ENCODE measurements at regions not wholly inside any gene's neighbourhood (a gene's known extent, or its start where the extent isn't known, plus 50 kb on each side); places are given as distances from the start of the nearest gene placed in this dataset.

DNA sequence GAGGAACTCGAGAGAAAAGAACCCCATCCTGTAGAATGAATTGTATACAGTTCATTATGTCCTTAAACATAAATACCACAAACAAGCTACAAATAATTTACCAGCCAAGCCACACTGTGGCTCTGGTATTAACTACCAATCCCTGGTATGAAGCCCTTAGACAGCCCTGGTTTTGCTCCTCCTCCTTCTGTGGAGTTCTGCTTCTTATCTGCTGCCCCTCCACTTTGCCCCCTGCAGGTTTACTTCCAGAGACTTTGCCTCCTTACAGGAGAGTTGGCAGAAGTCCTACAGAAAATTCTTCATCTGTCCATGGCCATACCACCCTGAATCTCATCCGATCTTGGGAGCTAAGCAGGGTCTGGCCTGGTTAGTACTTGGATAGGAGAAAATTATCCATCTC is 219.8 kb downstream of the ACTL7B start:
- no peaks in the 10 kb centered on the region for H3K79me2 ChIP-seq (ENCODE audit: control insufficient read depth, insufficient read depth, low read length)
- H3K4me2 ChIP-seq (ENCODE audit: control insufficient read depth, extremely low read depth, insufficient read depth, low read depth, low read length), result peak overlapping the region; percentile 3
- H3K27ac ChIP-seq (ENCODE audit: control insufficient read depth, insufficient read depth, low read length), result peak overlapping the region; percentile 100
- dilution Hi-C loops (cut with MboI; ENCODE audit: extremely low pct_ligation_motif_present, low sequenced_read_pairs), result no loop called here
- no peaks in the 10 kb centered on the region for H3K27me3 ChIP-seq (ENCODE audit: control insufficient read depth, extremely low read depth, insufficient read depth, low read length)
- no peak overlapping the region for H3K9ac ChIP-seq (ENCODE audit: control insufficient read depth, extremely low read depth, insufficient read depth, low read length)
- peak overlapping the region; percentile 25 for H2AFZ ChIP-seq (ENCODE audit: control insufficient read depth, low read length)
- DNase-seq (ENCODE audit: low read depth, low spot score) (no peak), FAIRE-seq (no peak)
- no peaks in the 10 kb centered on the region for H3K9me3 ChIP-seq (ENCODE audit: control insufficient read depth, low read depth, low read length)
- H3K4me3 ChIP-seq (ENCODE audit: control insufficient read depth in 2 of 3, extremely low read depth in 1 of 3, insufficient read depth in 2 of 3, low read depth in 1 of 3, low read length in 3 of 3), result no peak overlapping the region
- no peaks in the 10 kb centered on the region for H3K36me3 ChIP-seq (ENCODE audit: control insufficient read depth in 2 of 2, extremely low read depth in 1 of 2, insufficient read depth in 2 of 2, low read length in 2 of 2)
- no peaks in the 10 kb centered on the region for H4K20me1 ChIP-seq (ENCODE audit: control insufficient read depth, extremely low read depth, insufficient read depth, low read length)
- no peaks in the 10 kb centered on the region for H3K9me1 ChIP-seq (ENCODE audit: control insufficient read depth, extremely low read depth, insufficient read depth, low read length)
- no peak for TF ChIP-seq EZH2 (IDR thresholded peaks at IDR 0.05; ENCODE audit: low read length)
- TF ChIP-seq, protein P1, sequence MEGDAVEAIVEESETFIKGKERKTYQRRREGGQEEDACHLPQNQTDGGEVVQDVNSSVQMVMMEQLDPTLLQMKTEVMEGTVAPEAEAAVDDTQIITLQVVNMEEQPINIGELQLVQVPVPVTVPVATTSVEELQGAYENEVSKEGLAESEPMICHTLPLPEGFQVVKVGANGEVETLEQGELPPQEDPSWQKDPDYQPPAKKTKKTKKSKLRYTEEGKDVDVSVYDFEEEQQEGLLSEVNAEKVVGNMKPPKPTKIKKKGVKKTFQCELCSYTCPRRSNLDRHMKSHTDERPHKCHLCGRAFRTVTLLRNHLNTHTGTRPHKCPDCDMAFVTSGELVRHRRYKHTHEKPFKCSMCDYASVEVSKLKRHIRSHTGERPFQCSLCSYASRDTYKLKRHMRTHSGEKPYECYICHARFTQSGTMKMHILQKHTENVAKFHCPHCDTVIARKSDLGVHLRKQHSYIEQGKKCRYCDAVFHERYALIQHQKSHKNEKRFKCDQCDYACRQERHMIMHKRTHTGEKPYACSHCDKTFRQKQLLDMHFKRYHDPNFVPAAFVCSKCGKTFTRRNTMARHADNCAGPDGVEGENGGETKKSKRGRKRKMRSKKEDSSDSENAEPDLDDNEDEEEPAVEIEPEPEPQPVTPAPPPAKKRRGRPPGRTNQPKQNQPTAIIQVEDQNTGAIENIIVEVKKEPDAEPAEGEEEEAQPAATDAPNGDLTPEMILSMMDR (optimal IDR thresholded peaks at IDR 0.05 in 1 of 3, IDR thresholded peaks at IDR 0.05 in 1 of 3, conservative IDR thresholded peaks at IDR 0.05 in 1 of 3; ENCODE audit: extremely low read depth in 1 of 3, insufficient read depth in 2 of 3, low read length in 3 of 3), result peak in 2 of 3 experiments; percentile 3
- peaks cover 47% of the 10 kb centered on the region for H3K4me1 ChIP-seq (ENCODE audit: control insufficient read depth, extremely low read depth, insufficient read depth, low read length)

DNA sequence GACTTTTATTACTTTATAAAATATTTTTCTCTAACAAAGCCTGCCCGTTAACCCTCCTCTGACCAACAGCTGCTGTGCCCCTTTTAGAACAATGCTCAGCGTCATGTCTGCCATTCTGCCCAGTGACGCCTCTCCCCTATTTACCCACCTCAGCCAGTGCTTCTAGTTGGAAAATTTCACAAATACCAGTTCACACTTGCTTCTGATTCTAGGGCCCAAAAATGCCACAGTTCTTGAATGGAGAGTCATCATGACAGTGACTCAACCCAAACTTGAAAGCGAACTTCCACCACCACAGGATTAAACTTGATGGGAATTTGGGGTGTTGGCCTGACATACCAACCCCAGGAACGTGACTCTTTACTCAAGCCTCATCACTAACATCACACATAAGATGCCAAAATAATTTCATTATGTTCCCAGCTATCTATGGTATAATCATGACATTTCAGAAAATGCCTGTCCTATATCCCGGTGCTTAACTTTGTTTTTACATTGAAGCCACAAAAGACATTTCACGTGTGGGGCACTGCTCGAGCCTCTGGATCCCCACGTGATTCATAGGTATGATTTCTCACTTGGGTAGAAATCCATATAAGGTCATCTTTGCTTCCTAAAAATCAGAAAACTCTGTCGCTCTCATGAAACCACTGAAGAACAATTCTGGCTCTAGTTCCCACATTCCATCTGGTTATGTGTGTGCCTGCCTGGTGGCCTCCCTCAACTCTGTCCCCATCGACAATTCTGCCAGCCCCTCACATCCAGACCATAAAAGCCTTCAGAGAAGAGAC is 220.9 kb downstream of the ACTL7B start:
- no peaks in the 10 kb centered on the region for H3K9me1 ChIP-seq (ENCODE audit: control insufficient read depth, extremely low read depth, insufficient read depth, low read length)
- peak overlapping the region; percentile 97 for H3K4me2 ChIP-seq (ENCODE audit: control insufficient read depth, extremely low read depth, insufficient read depth, low read depth, low read length)
- dilution Hi-C loops (cut with MboI; ENCODE audit: extremely low pct_ligation_motif_present, low sequenced_read_pairs), result no loop called here
- H2AFZ ChIP-seq (ENCODE audit: control insufficient read depth, low read length), result peak overlapping the region; percentile 25
- H3K27ac ChIP-seq (ENCODE audit: control insufficient read depth, insufficient read depth, low read length), result peak overlapping the region; percentile 100
- no peak for TF ChIP-seq EZH2 (IDR thresholded peaks at IDR 0.05; ENCODE audit: low read length)
- TF ChIP-seq, protein P1 (optimal IDR thresholded peaks at IDR 0.05 in 1 of 3, IDR thresholded peaks at IDR 0.05 in 1 of 3, conservative IDR thresholded peaks at IDR 0.05 in 1 of 3; ENCODE audit: extremely low read depth in 1 of 3, insufficient read depth in 2 of 3, low read length in 3 of 3), result no peak
- H3K4me3 ChIP-seq (ENCODE audit: control insufficient read depth in 2 of 3, extremely low read depth in 1 of 3, insufficient read depth in 2 of 3, low read depth in 1 of 3, low read length in 3 of 3), result peak overlapping the region in 2 of 3 experiments; percentile 37 to 53
- no peaks in the 10 kb centered on the region for H4K20me1 ChIP-seq (ENCODE audit: control insufficient read depth, extremely low read depth, insufficient read depth, low read length)
- peak; percentile 97 for FAIRE-seq
- peak; percentile 92 for DNase-seq (ENCODE audit: low read depth, low spot score)
- H3K27me3 ChIP-seq (ENCODE audit: control insufficient read depth, extremely low read depth, insufficient read depth, low read length), result no peaks in the 10 kb centered on the region
- H3K79me2 ChIP-seq (ENCODE audit: control insufficient read depth, insufficient read depth, low read length), result no peaks in the 10 kb centered on the region
- H3K4me1 ChIP-seq (ENCODE audit: control insufficient read depth, extremely low read depth, insufficient read depth, low read length), result peaks cover 43% of the 10 kb centered on the region
- H3K36me3 ChIP-seq (ENCODE audit: control insufficient read depth in 2 of 2, extremely low read depth in 1 of 2, insufficient read depth in 2 of 2, low read length in 2 of 2), result no peaks in the 10 kb centered on the region
- H3K9me3 ChIP-seq (ENCODE audit: control insufficient read depth, low read depth, low read length), result no peaks in the 10 kb centered on the region
- peak overlapping the region; percentile 89 for H3K9ac ChIP-seq (ENCODE audit: control insufficient read depth, extremely low read depth, insufficient read depth, low read length)

Data from keratinocyte (primary cell).